Upper lobe of left lung (tissue), 6 donors: ENCODE measurements at regions not wholly inside any gene's neighbourhood (a gene's known extent, or its start where the extent isn't known, plus 50 kb on each side); places are given as distances from the start of the nearest gene placed in this dataset.

Source experiments
- ATAC-seq, 2 donors: fragments of 200-7000 bp; cut with Tn5 transposase; one replicate each; pipeline ENCODE4 v1.9.1; 2022; ENCODE audit warnings: mild to moderate bottlenecking in 2 of 2, moderate library complexity in 2 of 2; ENCODE audit not compliant: low FRiP score in 2 of 2
- DNase-seq, 2 donors: peaks; one replicate each; pipeline ENCODE4 v3.0.0-alpha.2; 2019 to 2020
- H3K27ac ChIP-seq, 4 donors: fragments of 200-600 bp; sonication (generic); one replicate each; pipeline ENCODE4 v1.5.1; 2016 to 2019
- H3K27me3 ChIP-seq, 4 donors: fragments of 200-600 bp; sonication (generic); one replicate each; pipeline ENCODE4 v1.5.1; 2017 to 2019
- H3K36me3 ChIP-seq, 4 donors: fragments of 200-600 bp; sonication (generic); one replicate each; pipeline ENCODE4 v1.5.1; 2016 to 2019
- H3K4me1 ChIP-seq, 4 donors: fragments of 200-600 bp; sonication (generic); one replicate each; pipeline ENCODE4 v1.5.1; 2018 to 2019
- H3K4me3 ChIP-seq, 4 donors: fragments of 200-600 bp; sonication (generic); one replicate each; pipeline ENCODE4 v1.5.1; 2017 to 2019; ENCODE audit warnings: mild to moderate bottlenecking in 2 of 4, moderate library complexity in 1 of 4
- H3K9me3 ChIP-seq, 4 donors: fragments of 200-600 bp; sonication (generic); one replicate each; pipeline ENCODE4 v1.5.1; 2018 to 2019
- CTCF ChIP-seq, 6 experiments: fragments of 450-650 bp in 4 of 6; fragments of 200-600 bp in 2 of 6; sonication (generic) in 2 of 6; IDR thresholded peaks; one replicate each; pipeline ENCODE4 v1.5.1; 2016 to 2019; ENCODE audit warnings: antibody characterized with exemption in 6 of 6
- EP300 ChIP-seq, 4 donors: sonication (generic); formaldehyde crosslinking; IDR thresholded peaks; one replicate each; pipeline ENCODE4 v1.5.1; 2017; ENCODE audit warnings: antibody characterized with exemption in 4 of 4, control low read depth in 2 of 4
- POLR2A ChIP-seq, 4 donors: fragments of 450-650 bp; IDR thresholded peaks; one replicate each; pipeline ENCODE4 v1.5.1; 2016 to 2017; ENCODE audit warnings: antibody characterized with exemption in 4 of 4, mild to moderate bottlenecking in 2 of 4
- POLR2AphosphoS5 ChIP-seq, 2 donors: sonication (generic); formaldehyde crosslinking; IDR thresholded peaks; one replicate each; pipeline ENCODE4 v1.5.1; 2017; ENCODE audit warnings: antibody characterized with exemption in 2 of 2
- WGBS, 2 donors: methylation state at CpG; one replicate each; pipeline ENCODE4 v1.1.5; 2017 to 2018; 5-methylcytosine and 5-hydroxymethylcytosine counted together
- donor health status: DM: no; HTN: no; CAD: no; lungs with moderate emphysema.
- donor health status: DM: no; HTN: yes; CAD: no; lungs with severe emphysema.

- no peaks in the 10 kb centered on the region for H3K36me3 ChIP-seq
- WGBS, 2 donors, result 56 to 70% methylated on average over 4 of the region's 4 CpGs
- H3K4me1 ChIP-seq, result no peaks in the 10 kb centered on the region
- no peak overlapping the region for H3K4me3 ChIP-seq
- TF ChIP-seq CTCF (IDR thresholded peaks at IDR 0.05) (no peak), EP300 (IDR thresholded peaks at IDR 0.05) (no peak), POLR2A (IDR thresholded peaks at IDR 0.05) (no peak), POLR2AphosphoS5 (IDR thresholded peaks at IDR 0.05) (no peak)
- no peak for ATAC-seq
- H3K27me3 ChIP-seq, result no peaks in the 10 kb centered on the region
- H3K9me3 ChIP-seq, result no peaks in the 10 kb centered on the region
- DNase-seq, result no peak
- no peak overlapping the region for H3K27ac ChIP-seq
Measured at GRCh38 chr18:77708826-77709506, 459.3 kb downstream of the GALR1 start.

GRCh38 chr18:77711096-77711495 is 461.4 kb downstream of the GALR1 start:
- Histone ChIP-seq H3K9me3 (no peaks in the 10 kb centered on the region), H3K4me1 (no peaks in the 10 kb centered on the region), H3K27ac (no peak overlapping the region), H3K4me3 (no peak overlapping the region), H3K27me3 (no peaks in the 10 kb centered on the region), H3K36me3 (no peaks in the 10 kb centered on the region)
- no peak for DNase-seq
- ATAC-seq, result no peak
- 33 to 62% methylated on average over 3 of the region's 3 CpGs for WGBS, 2 donors
- TF ChIP-seq CTCF (IDR thresholded peaks at IDR 0.05), result no peak
- TF ChIP-seq POLR2AphosphoS5 (IDR thresholded peaks at IDR 0.05), result no peak
- no peak for TF ChIP-seq POLR2A (IDR thresholded peaks at IDR 0.05)
- TF ChIP-seq EP300 (IDR thresholded peaks at IDR 0.05), result no peak

- DNase-seq (peak in 1 of 2 donors; percentile 15), ATAC-seq (no peak)
- TF ChIP-seq CTCF (IDR thresholded peaks at IDR 0.05) (no peak), POLR2A (IDR thresholded peaks at IDR 0.05) (no peak), EP300 (IDR thresholded peaks at IDR 0.05) (no peak), POLR2AphosphoS5 (IDR thresholded peaks at IDR 0.05) (no peak)
- no peaks in the 10 kb centered on the region for H3K4me1 ChIP-seq
- H3K27ac ChIP-seq, result no peak overlapping the region
- 75 to 77% methylated on average over 8 of the region's 8 CpGs for WGBS, 2 donors
- H3K9me3 ChIP-seq, result no peaks in the 10 kb centered on the region
- H3K36me3 ChIP-seq, result no peaks in the 10 kb centered on the region
- H3K27me3 ChIP-seq, result no peaks in the 10 kb centered on the region
- H3K4me3 ChIP-seq, result no peak overlapping the region
Measured at GRCh38 chr18:77714716-77715115, 465.1 kb downstream of the GALR1 start.

GRCh38 chr18:77716282-77716681 is 466.6 kb downstream of the GALR1 start:
- TF ChIP-seq EP300 (IDR thresholded peaks at IDR 0.05) (no peak), POLR2A (IDR thresholded peaks at IDR 0.05) (no peak)
- H3K27me3 ChIP-seq, result no peaks in the 10 kb centered on the region
- DNase-seq (no peak), ATAC-seq (no peak)
- H3K4me3 ChIP-seq, result no peak overlapping the region
- H3K27ac ChIP-seq, result no peak overlapping the region
- H3K9me3 ChIP-seq, result no peaks in the 10 kb centered on the region
- H3K36me3 ChIP-seq, result no peaks in the 10 kb centered on the region
- 65 to 78% methylated on average over 5 of the region's 5 CpGs for WGBS, 2 donors
- no peaks in the 10 kb centered on the region for H3K4me1 ChIP-seq

- H3K27ac ChIP-seq, result no peak overlapping the region
- no peaks in the 10 kb centered on the region for H3K27me3 ChIP-seq
- no peaks in the 10 kb centered on the region for H3K36me3 ChIP-seq
- H3K4me1 ChIP-seq, result no peaks in the 10 kb centered on the region
- no peak for ATAC-seq
- TF ChIP-seq CTCF (IDR thresholded peaks at IDR 0.05), result no peak
- TF ChIP-seq EP300 (IDR thresholded peaks at IDR 0.05), result no peak
- TF ChIP-seq POLR2AphosphoS5 (IDR thresholded peaks at IDR 0.05), result no peak
- TF ChIP-seq POLR2A (IDR thresholded peaks at IDR 0.05), result no peak
- no peak for DNase-seq
- 83 to 89% methylated on average over 17 to 19 of the region's 19 CpGs for WGBS, 2 donors
- no peak overlapping the region for H3K4me3 ChIP-seq
- no peaks in the 10 kb centered on the region for H3K9me3 ChIP-seq
Measured at GRCh38 chr18:77733292-77733903, 483.8 kb downstream of the GALR1 start.
